Panc1 (cell line): ENCODE measurements at regions not wholly inside any gene's neighbourhood (a gene's known extent, or its start where the extent isn't known, plus 50 kb on each side); places are given as distances from the start of the nearest gene placed in this dataset.

Experiments used
- ATAC-seq: fragments of 200-7000 bp; cut with Tn5 transposase; 2 replicates; pipeline ENCODE4 v1.9.1; 2020; ENCODE audit warnings: mild to moderate bottlenecking, moderate library complexity
- BruUV-seq: library from RNA; stranded (reverse); fragments of 400-500 nt; replicated peaks from 2 replicates; lab custom pipeline; 2021; lab: Mats Ljungman, UMichigan
- CTCF ChIA-PET: fragments of 300-600 bp; sonication (Branson Sonifier 250); formaldehyde crosslinking; loops from one replicate; lab custom pipeline; 2022; ENCODE audit warnings: antibody characterized with exemption; lab: Charles Lee
- POLR2A ChIA-PET: fragments of 300-600 bp; sonication (Branson Sonifier 250); formaldehyde crosslinking; loops from one replicate; lab custom pipeline; 2022; ENCODE audit warnings: antibody characterized with exemption; lab: Charles Lee
- DNase-seq: peaks from one replicate; pipeline ENCODE4 v3.0.0-alpha.2; 2010; ENCODE audit warnings: low read depth, low spot score
- H3K27ac ChIP-seq: 2 replicates; pipeline ENCODE4 v1.5.1; 2011; ENCODE audit warnings: mild to moderate bottlenecking, low read length, inconsistent platforms
- H3K27me3 ChIP-seq: fragments of 200-500 bp; sonication (Bioruptor generic); 2 replicates; pipeline ENCODE4 v1.6.0; 2014; ENCODE audit warnings: low read length, inconsistent platforms; ENCODE audit not compliant: control insufficient read depth, insufficient read depth
- H3K36me3 ChIP-seq: fragments of 200-500 bp; sonication (Bioruptor generic); 2 replicates; pipeline ENCODE4 v1.5.1; 2014; ENCODE audit warnings: inconsistent platforms, mild to moderate bottlenecking, low read length, moderate library complexity; ENCODE audit not compliant: control insufficient read depth, insufficient read depth
- H3K4me1 ChIP-seq: 2 replicates; pipeline ENCODE4 v1.5.1; 2011; ENCODE audit warnings: inconsistent platforms, mild to moderate bottlenecking, low read length, moderate library complexity; ENCODE audit not compliant: control insufficient read depth, insufficient read depth
- H3K4me3 ChIP-seq, 2 experiments: 2 replicates each; pipeline ENCODE4 v1.5.1; 2011 to 2012; ENCODE audit warnings: low read depth in 2 of 2, low read length in 2 of 2, mild to moderate bottlenecking in 2 of 2, inconsistent platforms in 1 of 2, moderate library complexity in 1 of 2
- H3K9me3 ChIP-seq: fragments of 200-500 bp; sonication (Bioruptor generic); 2 replicates; pipeline ENCODE4 v1.5.1; 2014; ENCODE audit warnings: low read depth, mild to moderate bottlenecking, inconsistent platforms, low read length, moderate library complexity; ENCODE audit not compliant: control insufficient read depth, insufficient read depth
- CTCF ChIP-seq: fragments of 450-650 bp; IDR thresholded peaks from 2 replicates; pipeline ENCODE4 v1.5.1; 2017; ENCODE audit warnings: mild to moderate bottlenecking
- POLR2AphosphoS5 ChIP-seq: IDR thresholded peaks from 2 replicates; pipeline ENCODE4 v1.6.1; 2012; ENCODE audit warnings: mild to moderate bottlenecking, low read depth, low read length, moderate library complexity
- REST ChIP-seq, 2 experiments: IDR thresholded peaks; 2 replicates each; pipeline ENCODE4 v1.6.1; 2011 to 2012; ENCODE audit warnings: low read depth in 2 of 2, control low read depth in 1 of 2, low read length in 1 of 2, mild to moderate bottlenecking in 1 of 2, moderate library complexity in 1 of 2; ENCODE audit not compliant: insufficient read depth in 1 of 2
- SIN3A ChIP-seq: IDR thresholded peaks from 2 replicates; pipeline ENCODE4 v1.6.1; 2012; ENCODE audit warnings: low read depth, mild to moderate bottlenecking, low read length, moderate library complexity, borderline replicate concordance; ENCODE audit not compliant: insufficient read depth
- TCF7L2 ChIP-seq: IDR thresholded peaks from 2 replicates; pipeline ENCODE4 v1.6.1; 2011; ENCODE audit warnings: mild to moderate bottlenecking, low read depth, low read length, inconsistent platforms
- in situ Hi-C: cut with HindIII; loops from 2 replicates; pipeline ENCODE4 v1.10.0; 2016; ENCODE audit warnings: low sequenced_read_pairs, low pct_unique_long_range_greater_than_20kb
- intact Hi-C: fragments of 100-400 bp; cut with micrococcal nuclease; formaldehyde crosslinking; loops from one replicate; pipeline ENCODE4 v1.10.0; 2022; ENCODE audit not compliant: unreplicated experiment

- ChIA-PET POLR2A (no interaction called here), CTCF (no interaction called here)
- Histone ChIP-seq H3K4me1 (no peaks in the 10 kb centered on the region), H3K9me3 (no peaks in the 10 kb centered on the region), H3K27me3 (no peaks in the 10 kb centered on the region), H3K4me3 (no peak overlapping the region), H3K27ac (no peak overlapping the region), H3K36me3 (no peaks in the 10 kb centered on the region)
- TF ChIP-seq SIN3A = no peak
- no peak for TF ChIP-seq REST (IDR thresholded peaks at IDR 0.05; ENCODE audit: insufficient read depth in 1 of 2, low read depth in 2 of 2, low read length in 1 of 2)
- no peak for TF ChIP-seq POLR2AphosphoS5
- TF ChIP-seq TCF7L2 = no peak
- TF ChIP-seq CTCF = no peak
- DNase-seq (no peak), ATAC-seq (no peak)
- intact Hi-C loops = no loop called here
- no TSS peak for BruUV-seq
- in situ Hi-C loops = no loop called here
Observed at GRCh38 chr5:33235824-33236223, 204.9 kb upstream of the TARS1 start.

GRCh38 chr5:33237471-33237870 lies 203.3 kb upstream of the TARS1 start:
- intact Hi-C loops = no loop called here
- Histone ChIP-seq H3K4me3 (no peak overlapping the region), H3K4me1 (no peaks in the 10 kb centered on the region), H3K27me3 (no peaks in the 10 kb centered on the region), H3K27ac (no peak overlapping the region), H3K36me3 (no peaks in the 10 kb centered on the region), H3K9me3 (no peaks in the 10 kb centered on the region)
- DNase-seq (no peak), ATAC-seq (no peak)
- BruUV-seq = no TSS peak
- CTCF ChIA-PET = no interaction called here
- TF ChIP-seq REST (IDR thresholded peaks at IDR 0.05; ENCODE audit: insufficient read depth in 1 of 2, low read depth in 2 of 2, low read length in 1 of 2) = no peak
- TF ChIP-seq CTCF = no peak
- no peak for TF ChIP-seq SIN3A
- TF ChIP-seq TCF7L2 = no peak
- TF ChIP-seq POLR2AphosphoS5 = no peak
- POLR2A ChIA-PET = no interaction called here
- in situ Hi-C loops = no loop called here
